Natural killer cell treated with Interleukin-12 subunit alpha and Interleukin-12 subunit beta and Interleukin-15 and Interleukin-18, amount 100 ng/mL, for 72 hours (primary cell): ENCODE measurements at regions not wholly inside any gene's neighbourhood (a gene's known extent, or its start where the extent isn't known, plus 50 kb on each side); places are given as distances from the start of the nearest gene placed in this dataset.

Source experiments
- ATAC-seq, 2 donors: fragments of 150-1000 bp; cut with Tn5 transposase in 1 of 2; sonication (Bioruptor Pico), chemical (Tn5 transposase) in 1 of 2; 2 replicates each; pipeline ENCODE4 v1.10.0; 2021
- DNase-seq: peaks from one replicate; pipeline ENCODE4 v3.0.0; 2022; ENCODE audit warnings: low spot score
- H3K27ac Mint-ChIP-seq, 2 donors: 1 replicate in 1 of 2; 2 replicates in 1 of 2; pipeline ENCODE4 v1.8.0; 2022; ENCODE audit warnings: mixed read lengths in 2 of 2, mild to moderate bottlenecking in 1 of 2, moderate library complexity in 1 of 2
- H3K27me3 Mint-ChIP-seq, 2 donors: 1 replicate in 1 of 2; 2 replicates in 1 of 2; pipeline ENCODE4 v1.8.0; 2022; ENCODE audit warnings: mixed read lengths in 2 of 2
- H3K36me3 Mint-ChIP-seq: one replicate; pipeline ENCODE4 v1.8.0; 2022; ENCODE audit warnings: mixed read lengths
- H3K4me1 Mint-ChIP-seq, 2 donors: 1 replicate in 1 of 2; 2 replicates in 1 of 2; pipeline ENCODE4 v1.8.0; 2022; ENCODE audit warnings: low read depth in 2 of 2, mixed read lengths in 2 of 2, mild to moderate bottlenecking in 1 of 2
- H3K4me3 Mint-ChIP-seq: one replicate; pipeline ENCODE4 v1.8.0; 2022; ENCODE audit warnings: mixed read lengths
- H3K9me3 Mint-ChIP-seq: 2 replicates; pipeline ENCODE4 v1.8.0; 2022; ENCODE audit warnings: mixed read lengths

DNA sequence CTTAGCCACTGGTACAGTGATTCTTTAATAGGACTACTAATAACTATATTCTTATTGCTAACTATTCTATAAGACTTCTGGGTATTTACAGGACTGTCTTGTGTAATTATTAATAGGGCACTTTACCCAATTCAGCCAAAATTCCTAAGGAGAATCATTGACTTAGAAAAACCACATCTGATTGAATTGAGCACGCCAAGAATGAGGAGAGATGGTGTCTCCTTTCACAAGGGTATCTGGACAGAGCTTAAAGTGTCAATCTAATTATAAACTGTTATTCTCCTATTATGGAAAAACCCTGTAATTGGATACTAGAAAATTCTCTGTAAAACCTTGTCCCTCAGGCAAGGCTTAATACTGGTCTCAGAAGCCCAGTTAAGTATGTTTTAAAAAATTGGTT is 111.1 kb upstream of the TLL1 start:
- no peak overlapping the region for H3K27ac Mint-ChIP-seq
- no peak overlapping the region for H3K4me3 Mint-ChIP-seq
- DNase-seq: no peak
- no peaks in the 10 kb centered on the region for H3K36me3 Mint-ChIP-seq
- H3K27me3 Mint-ChIP-seq: no peaks in the 10 kb centered on the region
- H3K4me1 Mint-ChIP-seq: no peaks in the 10 kb centered on the region
- ATAC-seq: no peak
- no peaks in the 10 kb centered on the region for H3K9me3 Mint-ChIP-seq

DNA sequence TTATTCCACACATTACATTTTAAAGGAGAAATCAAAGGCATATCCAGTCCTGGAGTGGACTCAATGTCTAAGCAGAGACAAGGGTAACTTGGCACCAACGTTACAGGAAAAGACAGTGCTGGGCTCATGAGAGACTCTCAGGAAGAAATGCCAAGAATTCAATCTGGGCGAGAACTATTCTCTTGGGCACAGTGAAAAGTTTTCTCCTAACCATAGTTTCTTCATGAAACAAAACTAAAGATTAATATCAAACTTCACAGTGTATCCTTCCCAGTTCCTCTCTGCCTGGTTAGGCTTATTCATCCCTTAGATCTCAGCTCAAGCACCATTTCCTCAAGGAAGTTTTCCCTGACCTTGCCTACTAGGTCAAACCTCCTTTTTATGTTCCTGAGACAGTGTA is 109.4 kb upstream of the TLL1 start:
- Mint-ChIP-seq H3K4me1 (no peaks in the 10 kb centered on the region), H3K36me3 (no peaks in the 10 kb centered on the region), H3K9me3 (no peaks in the 10 kb centered on the region), H3K27ac (no peak overlapping the region), H3K4me3 (no peak overlapping the region), H3K27me3 (no peaks in the 10 kb centered on the region)
- ATAC-seq (no peak), DNase-seq (no peak)

DNA sequence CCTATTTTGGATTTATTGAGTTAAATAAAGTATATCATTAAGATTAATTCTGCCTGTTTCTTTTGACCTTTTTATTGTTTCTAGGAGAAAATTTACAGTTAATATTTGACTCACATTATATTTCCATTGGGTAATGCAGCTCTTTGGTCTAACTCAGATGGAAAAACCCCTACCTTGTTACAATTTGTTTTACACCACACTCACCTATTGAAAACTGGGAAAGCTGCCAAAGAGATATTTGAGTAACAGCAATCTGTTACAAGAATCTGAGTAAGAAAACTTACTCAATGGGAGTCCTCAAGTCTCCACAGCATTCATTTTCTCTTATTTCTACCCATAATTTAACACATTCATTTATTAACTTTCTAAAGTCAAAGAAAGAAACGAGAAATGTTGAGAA is 108.0 kb upstream of the TLL1 start:
- H3K27me3 Mint-ChIP-seq: no peaks in the 10 kb centered on the region
- H3K36me3 Mint-ChIP-seq: no peaks in the 10 kb centered on the region
- H3K9me3 Mint-ChIP-seq: no peaks in the 10 kb centered on the region
- no peaks in the 10 kb centered on the region for H3K4me1 Mint-ChIP-seq
- H3K4me3 Mint-ChIP-seq: no peak overlapping the region
- H3K27ac Mint-ChIP-seq: no peak overlapping the region
- ATAC-seq (no peak), DNase-seq (no peak)

DNA sequence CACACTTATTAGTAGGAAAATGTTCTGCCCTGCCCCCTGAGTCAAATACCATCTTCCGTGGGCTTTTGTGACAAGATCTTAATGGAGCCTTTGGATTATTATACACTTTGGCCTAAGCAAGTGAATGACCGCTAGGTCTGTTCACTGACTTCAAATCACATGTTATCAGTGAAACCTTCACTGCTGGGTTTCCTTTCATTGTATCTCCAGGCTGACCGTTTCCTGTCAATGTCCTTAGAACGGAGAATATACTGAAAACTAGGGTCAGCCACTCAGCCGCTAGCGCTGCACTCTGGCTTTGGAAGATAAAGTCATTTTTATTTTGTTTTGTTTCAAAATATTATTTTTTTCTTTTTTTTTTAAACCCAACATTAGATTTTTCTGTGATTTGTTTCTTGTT is 107.0 kb upstream of the TLL1 start:
- no peak overlapping the region for H3K4me3 Mint-ChIP-seq
- H3K36me3 Mint-ChIP-seq: no peaks in the 10 kb centered on the region
- no peak overlapping the region for H3K27ac Mint-ChIP-seq
- no peaks in the 10 kb centered on the region for H3K9me3 Mint-ChIP-seq
- H3K4me1 Mint-ChIP-seq: no peaks in the 10 kb centered on the region
- no peaks in the 10 kb centered on the region for H3K27me3 Mint-ChIP-seq
- ATAC-seq (no peak), DNase-seq (no peak)

DNA sequence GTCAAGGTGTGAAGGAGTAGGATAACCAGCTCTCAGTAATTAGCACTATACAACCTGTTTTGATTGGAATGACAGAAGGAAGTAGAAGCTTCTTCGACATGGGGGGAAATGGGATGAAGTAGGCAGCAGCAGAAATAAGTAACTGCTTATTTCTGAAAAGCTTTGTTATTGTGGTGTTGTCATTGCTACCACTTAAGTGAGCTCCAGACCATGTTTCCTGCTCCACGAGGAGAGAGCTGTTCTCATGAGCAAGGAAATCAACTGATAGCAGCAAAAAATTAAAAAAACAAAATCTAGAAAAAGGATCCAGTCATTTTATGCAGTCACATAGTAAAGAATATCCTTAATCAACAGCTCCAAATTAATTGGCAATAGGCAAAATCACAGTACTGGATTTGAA is 106.1 kb upstream of the TLL1 start:
- no peak overlapping the region for H3K27ac Mint-ChIP-seq
- ATAC-seq: no peak
- H3K27me3 Mint-ChIP-seq: no peaks in the 10 kb centered on the region
- H3K9me3 Mint-ChIP-seq: peaks cover under 1% of the 10 kb centered on the region
- DNase-seq: no peak
- H3K4me1 Mint-ChIP-seq: no peaks in the 10 kb centered on the region
- H3K4me3 Mint-ChIP-seq: no peak overlapping the region
- no peaks in the 10 kb centered on the region for H3K36me3 Mint-ChIP-seq

DNA sequence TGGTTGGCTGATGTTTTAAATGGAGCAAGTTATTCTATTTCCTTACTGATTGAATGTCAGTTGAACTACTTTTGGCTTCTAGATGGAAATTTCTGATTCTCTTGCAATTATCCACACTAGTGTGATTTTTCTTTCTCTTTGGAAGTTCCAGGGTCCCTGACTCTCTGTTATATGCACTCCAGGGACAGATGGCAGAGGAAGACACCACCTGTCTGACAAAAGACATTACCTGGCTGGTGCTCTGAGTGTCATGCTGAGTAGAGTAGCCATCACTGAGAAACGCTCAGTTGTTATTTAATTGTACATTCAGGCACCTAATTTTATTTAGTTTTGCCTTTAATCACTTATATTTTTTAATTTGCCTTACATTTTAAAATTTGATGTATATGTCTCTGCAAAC is 105.4 kb upstream of the TLL1 start:
- no peak for DNase-seq
- Mint-ChIP-seq H3K27me3 (no peaks in the 10 kb centered on the region), H3K4me1 (no peaks in the 10 kb centered on the region), H3K36me3 (no peaks in the 10 kb centered on the region), H3K4me3 (no peak overlapping the region), H3K9me3 (peaks cover 4% of the 10 kb centered on the region), H3K27ac (no peak overlapping the region)
- ATAC-seq: no peak

DNA sequence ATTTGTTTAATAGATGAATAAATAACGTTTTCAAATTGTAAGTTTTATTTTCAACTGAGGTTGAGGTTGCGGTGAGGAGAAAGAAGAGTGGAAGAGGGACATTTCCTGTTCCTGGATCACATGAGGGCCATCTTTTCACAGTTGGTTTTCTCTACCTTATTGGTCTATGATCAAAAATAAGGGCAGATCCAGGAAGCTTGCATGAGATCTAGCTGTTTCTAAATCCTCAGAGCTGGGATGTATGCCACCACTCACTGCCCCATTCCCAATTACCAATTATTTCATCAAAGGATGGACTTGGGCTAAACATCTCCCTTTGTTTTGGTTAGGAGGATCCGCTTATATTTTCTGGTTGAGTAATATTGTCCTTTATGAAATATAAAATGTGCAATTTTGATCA is 104.8 kb upstream of the TLL1 start:
- Mint-ChIP-seq H3K4me1 (no peaks in the 10 kb centered on the region), H3K27me3 (no peaks in the 10 kb centered on the region), H3K36me3 (no peaks in the 10 kb centered on the region), H3K4me3 (no peak overlapping the region), H3K27ac (no peak overlapping the region), H3K9me3 (peaks cover 4% of the 10 kb centered on the region)
- DNase-seq (no peak), ATAC-seq (no peak)

DNA sequence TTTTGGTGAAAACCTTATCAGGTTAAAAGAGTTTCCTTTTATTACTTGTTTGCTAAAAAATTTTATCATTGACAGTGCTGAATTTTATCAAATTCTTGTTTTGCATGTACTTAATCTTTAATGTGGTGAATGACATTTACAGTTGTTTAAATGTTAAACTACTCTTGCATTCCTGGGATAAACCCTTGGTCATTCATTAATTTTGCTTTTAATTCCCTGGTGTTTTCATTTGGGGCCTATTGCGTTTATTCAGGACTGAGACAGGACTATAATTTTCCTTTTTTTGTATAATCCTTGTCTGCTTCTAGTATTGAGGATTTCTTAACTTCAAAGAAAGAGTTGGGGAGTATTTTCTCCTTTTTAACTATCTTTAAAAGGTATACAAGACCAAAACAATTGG is 98.7 kb upstream of the TLL1 start:
- H3K36me3 Mint-ChIP-seq: no peaks in the 10 kb centered on the region
- ATAC-seq (no peak), DNase-seq (no peak)
- no peaks in the 10 kb centered on the region for H3K4me1 Mint-ChIP-seq
- H3K9me3 Mint-ChIP-seq: peaks cover 8% of the 10 kb centered on the region
- H3K4me3 Mint-ChIP-seq: no peak overlapping the region
- H3K27me3 Mint-ChIP-seq: no peaks in the 10 kb centered on the region
- no peak overlapping the region for H3K27ac Mint-ChIP-seq

DNA sequence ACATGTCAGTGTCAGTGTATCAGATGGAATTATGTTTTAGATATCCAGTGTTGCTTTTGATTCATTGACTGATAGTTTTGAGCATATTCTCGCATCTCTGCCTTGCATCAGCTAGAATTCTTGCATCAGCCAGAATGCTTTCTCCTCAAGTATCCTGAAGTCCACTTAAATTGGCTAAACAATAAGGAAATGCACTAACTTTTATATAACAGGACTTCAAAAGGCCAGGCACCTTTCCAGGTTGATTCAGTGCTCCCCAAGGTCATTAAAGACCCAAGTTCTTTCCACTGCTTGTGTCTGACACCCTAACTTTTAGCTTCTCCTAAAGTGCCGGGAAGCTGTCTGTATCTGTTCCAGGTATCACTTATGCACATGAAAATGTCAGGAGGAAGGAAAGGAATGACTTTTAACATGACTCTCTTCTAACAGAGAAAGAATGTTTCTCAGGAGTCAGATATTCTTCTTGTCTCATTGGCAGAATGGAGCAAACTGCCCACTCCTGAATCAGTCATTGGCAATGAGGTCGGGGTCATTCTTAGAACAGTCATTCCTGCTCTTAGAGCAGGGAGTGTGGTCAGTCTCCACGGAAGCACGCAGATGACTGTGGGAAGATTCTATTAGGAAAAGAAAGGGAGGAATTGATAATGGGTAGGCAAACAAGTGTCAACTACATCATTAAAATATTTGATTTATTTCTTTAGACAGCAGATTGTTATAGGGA is 92.9 kb upstream of the TLL1 start:
- Mint-ChIP-seq H3K36me3 (no peaks in the 10 kb centered on the region), H3K27me3 (no peaks in the 10 kb centered on the region), H3K4me3 (no peak overlapping the region), H3K27ac (no peak overlapping the region), H3K4me1 (no peaks in the 10 kb centered on the region), H3K9me3 (peaks cover 9% of the 10 kb centered on the region)
- no peak for DNase-seq
- ATAC-seq: no peak

DNA sequence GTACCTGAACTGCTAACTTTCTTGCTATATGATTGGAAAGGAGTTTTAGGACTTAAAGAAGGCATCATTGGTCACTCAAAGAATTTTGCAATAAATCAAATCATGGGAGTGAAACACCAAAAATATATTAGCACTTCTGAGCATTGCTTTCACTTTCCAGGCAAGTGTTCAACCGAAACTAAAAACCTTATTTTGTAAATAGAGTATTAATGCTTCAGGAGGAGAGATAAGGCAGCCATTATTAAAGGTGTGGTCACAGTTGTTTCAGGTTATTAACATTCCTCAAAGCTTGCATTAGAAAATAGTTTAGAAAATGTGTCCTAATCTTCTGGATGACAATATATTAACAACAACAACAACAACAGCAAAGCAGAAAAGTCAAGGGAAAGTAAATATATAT is 92.3 kb upstream of the TLL1 start:
- H3K36me3 Mint-ChIP-seq: no peaks in the 10 kb centered on the region
- no peak overlapping the region for H3K4me3 Mint-ChIP-seq
- peaks cover 9% of the 10 kb centered on the region for H3K9me3 Mint-ChIP-seq
- H3K27me3 Mint-ChIP-seq: no peaks in the 10 kb centered on the region
- DNase-seq: no peak
- no peaks in the 10 kb centered on the region for H3K4me1 Mint-ChIP-seq
- no peak overlapping the region for H3K27ac Mint-ChIP-seq
- ATAC-seq: no peak

DNA sequence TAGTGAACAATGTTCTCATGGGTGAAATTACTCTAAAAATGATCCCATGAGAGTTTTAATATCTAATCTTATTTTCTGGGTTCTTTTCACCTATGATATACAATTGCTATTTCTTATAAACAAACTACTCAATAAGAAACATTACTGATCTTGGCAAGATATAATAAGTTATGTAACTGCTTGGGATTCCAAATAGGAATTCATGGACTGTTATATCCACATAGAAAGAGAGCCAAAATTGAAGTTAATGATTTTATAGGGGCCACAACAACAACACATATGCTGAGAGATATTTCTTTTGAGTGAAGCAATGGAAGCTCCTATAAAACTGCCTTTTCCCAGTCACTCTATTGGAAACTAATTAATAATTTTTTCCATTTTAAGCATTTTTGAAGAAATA is 90.4 kb upstream of the TLL1 start:
- H3K4me1 Mint-ChIP-seq: no peaks in the 10 kb centered on the region
- no peak overlapping the region for H3K27ac Mint-ChIP-seq
- DNase-seq: no peak
- no peaks in the 10 kb centered on the region for H3K36me3 Mint-ChIP-seq
- no peak for ATAC-seq
- no peak overlapping the region for H3K4me3 Mint-ChIP-seq
- no peaks in the 10 kb centered on the region for H3K27me3 Mint-ChIP-seq
- peaks cover 6% of the 10 kb centered on the region for H3K9me3 Mint-ChIP-seq

DNA sequence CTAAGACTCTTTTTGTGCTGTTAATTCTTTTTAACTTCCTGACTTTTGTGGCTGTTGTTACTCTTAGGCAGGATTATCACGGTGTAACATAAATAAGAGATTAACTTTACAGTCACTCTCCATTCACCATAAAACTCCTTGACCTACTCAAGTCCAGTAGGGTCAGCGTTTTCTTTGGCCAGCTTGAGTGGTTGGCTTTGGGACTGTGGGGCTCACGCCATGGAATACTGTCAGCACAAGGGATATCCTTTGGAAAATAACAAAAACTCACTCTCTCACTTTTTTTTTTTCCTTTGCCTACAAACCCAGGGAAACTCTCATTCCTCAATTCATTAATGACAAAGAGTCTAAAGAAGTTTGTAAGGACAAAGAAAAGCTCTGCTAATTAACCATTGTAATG is 89.4 kb upstream of the TLL1 start:
- Mint-ChIP-seq H3K36me3 (no peaks in the 10 kb centered on the region), H3K27me3 (no peaks in the 10 kb centered on the region), H3K4me1 (no peaks in the 10 kb centered on the region), H3K27ac (no peak overlapping the region), H3K9me3 (peaks cover 6% of the 10 kb centered on the region), H3K4me3 (no peak overlapping the region)
- DNase-seq: no peak
- ATAC-seq: no peak

DNA sequence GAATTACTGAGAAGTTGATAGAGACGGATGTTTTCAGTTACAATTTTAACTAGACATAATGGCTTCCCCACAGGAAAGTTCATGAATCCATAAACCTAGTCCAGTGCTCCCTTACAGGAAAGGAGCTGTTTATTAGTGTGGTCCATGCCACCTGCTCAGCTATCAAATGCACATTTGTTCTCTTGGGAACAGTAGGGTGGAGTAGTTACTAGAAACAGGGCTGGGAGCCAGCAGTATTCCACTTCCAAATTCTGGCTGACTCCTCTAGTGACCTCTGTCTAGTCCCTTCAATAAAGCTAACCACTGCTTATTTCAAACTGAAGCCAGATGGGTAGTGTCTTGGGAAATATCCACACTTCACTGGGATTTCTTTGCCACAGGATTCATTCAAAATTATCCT is 88.4 kb upstream of the TLL1 start:
- no peak for ATAC-seq
- no peaks in the 10 kb centered on the region for H3K36me3 Mint-ChIP-seq

DNA sequence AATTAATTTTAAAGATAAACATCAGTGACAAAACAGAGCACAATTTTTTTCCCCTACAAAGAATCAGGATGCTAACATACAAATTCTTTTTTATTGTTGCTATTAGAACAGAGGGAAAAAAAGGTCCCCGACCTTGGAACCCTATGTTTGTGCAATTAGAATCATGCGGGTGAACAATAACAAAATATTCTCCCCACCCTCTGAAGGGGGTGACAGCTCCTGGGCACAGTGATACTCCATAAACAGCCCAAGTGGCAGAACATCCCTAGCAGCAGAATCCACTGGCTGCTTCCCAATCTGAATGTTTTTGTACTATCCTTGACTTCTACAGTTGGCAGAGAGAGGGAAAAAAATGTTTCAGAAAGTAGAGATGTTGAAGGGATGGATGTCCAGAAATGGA is 87.7 kb upstream of the TLL1 start:
- Mint-ChIP-seq H3K4me3 (no peak overlapping the region), H3K27me3 (no peaks in the 10 kb centered on the region), H3K4me1 (no peaks in the 10 kb centered on the region), H3K27ac (no peak overlapping the region), H3K9me3 (peaks cover 6% of the 10 kb centered on the region), H3K36me3 (no peaks in the 10 kb centered on the region)
- ATAC-seq: no peak
- DNase-seq: no peak

More for the DNA sequence above, 88.4 kb upstream of the TLL1 start:
- H3K27me3 Mint-ChIP-seq: no peaks in the 10 kb centered on the region
- no peak overlapping the region for H3K27ac Mint-ChIP-seq
- DNase-seq: no peak
- no peak overlapping the region for H3K4me3 Mint-ChIP-seq
- peaks cover 6% of the 10 kb centered on the region for H3K9me3 Mint-ChIP-seq
- H3K4me1 Mint-ChIP-seq: no peaks in the 10 kb centered on the region

DNA sequence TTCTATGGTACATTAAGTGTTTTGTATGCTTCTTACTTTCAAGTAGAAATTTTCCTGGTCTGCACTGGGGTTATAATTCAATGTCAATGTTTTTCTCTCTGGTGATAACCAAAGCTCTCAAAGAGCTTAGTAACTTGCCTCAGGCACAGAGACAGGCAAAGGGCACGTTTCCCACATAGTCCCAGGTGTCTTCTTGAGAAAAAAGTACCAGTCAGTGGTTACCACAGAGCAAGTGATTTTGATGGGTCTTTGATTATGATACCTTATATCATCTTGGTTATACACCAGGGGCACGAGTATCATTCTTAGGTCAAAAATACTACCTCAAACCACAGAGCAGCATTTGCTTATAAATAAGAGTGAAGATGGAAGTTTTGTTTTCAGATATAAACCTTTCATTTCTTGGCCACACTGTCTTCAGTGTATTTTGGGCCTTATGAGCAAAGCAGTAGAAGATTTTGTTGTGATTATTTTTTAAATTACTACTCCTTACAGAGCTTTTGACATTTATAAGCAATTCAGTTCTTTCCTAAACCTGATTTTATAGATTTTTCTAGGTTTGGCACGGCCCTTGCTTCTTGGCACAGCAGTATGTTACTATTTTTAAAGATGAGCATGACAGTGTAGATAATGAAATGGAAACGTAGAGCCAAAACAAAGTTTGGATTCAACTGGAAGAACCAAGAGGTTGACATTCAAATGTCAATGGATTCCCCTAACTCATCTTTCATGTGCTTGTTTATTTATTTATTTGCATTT is 85.3 kb upstream of the TLL1 start:
- no peak for DNase-seq
- ATAC-seq: no peak
- H3K4me3 Mint-ChIP-seq: no peak overlapping the region
- no peaks in the 10 kb centered on the region for H3K27me3 Mint-ChIP-seq
- no peaks in the 10 kb centered on the region for H3K36me3 Mint-ChIP-seq
- H3K4me1 Mint-ChIP-seq: no peaks in the 10 kb centered on the region
- H3K9me3 Mint-ChIP-seq: peaks cover 3% of the 10 kb centered on the region
- no peak overlapping the region for H3K27ac Mint-ChIP-seq
